ENCODE measurements at regions not wholly inside any gene's neighbourhood (a gene's known extent, or its start where the extent isn't known, plus 50 kb on each side); places are given as distances from the start of the nearest gene placed in this dataset.

DNA sequence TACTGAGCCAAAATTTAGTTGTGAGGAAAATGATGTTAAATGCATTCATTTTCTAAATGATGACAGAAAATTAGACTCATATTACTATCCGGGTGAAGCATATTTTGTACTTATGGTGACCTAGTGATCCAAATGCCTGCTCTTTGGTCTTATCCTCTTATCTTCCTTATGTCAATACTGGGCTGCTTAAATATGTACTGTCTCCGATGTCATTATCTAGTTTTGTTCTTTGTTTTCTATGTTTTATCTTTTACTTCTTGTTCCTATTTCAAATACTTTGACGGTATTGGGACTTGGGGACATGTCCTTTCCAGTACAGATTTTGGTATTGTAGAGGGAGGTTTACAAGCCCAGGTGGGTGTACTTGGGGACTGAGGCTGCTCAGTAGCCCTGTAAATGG lies 124.6 kb upstream of the ESR1 start:
- Histone ChIP-seq H3K4me1 (ENCODE audit: insufficient read depth, poor library complexity, severe bottlenecking) (no peaks in the 10 kb centered on the region), H3K36me3 (ENCODE audit: low read depth) (no peaks in the 10 kb centered on the region), H3K27me3 (ENCODE audit: insufficient read depth, poor library complexity, severe bottlenecking) (no peaks in the 10 kb centered on the region), H3K27ac (ENCODE audit: poor library complexity, severe bottlenecking) (no peak overlapping the region), H3K4me3 (ENCODE audit: severe bottlenecking) (no peak overlapping the region), H3K9me3 (ENCODE audit: severe bottlenecking) (no peaks in the 10 kb centered on the region)
- ATAC-seq (ENCODE audit: low read depth) (no peak), DNase-seq (ENCODE audit: low spot score) (no peak)
- TF ChIP-seq, protein P1, sequence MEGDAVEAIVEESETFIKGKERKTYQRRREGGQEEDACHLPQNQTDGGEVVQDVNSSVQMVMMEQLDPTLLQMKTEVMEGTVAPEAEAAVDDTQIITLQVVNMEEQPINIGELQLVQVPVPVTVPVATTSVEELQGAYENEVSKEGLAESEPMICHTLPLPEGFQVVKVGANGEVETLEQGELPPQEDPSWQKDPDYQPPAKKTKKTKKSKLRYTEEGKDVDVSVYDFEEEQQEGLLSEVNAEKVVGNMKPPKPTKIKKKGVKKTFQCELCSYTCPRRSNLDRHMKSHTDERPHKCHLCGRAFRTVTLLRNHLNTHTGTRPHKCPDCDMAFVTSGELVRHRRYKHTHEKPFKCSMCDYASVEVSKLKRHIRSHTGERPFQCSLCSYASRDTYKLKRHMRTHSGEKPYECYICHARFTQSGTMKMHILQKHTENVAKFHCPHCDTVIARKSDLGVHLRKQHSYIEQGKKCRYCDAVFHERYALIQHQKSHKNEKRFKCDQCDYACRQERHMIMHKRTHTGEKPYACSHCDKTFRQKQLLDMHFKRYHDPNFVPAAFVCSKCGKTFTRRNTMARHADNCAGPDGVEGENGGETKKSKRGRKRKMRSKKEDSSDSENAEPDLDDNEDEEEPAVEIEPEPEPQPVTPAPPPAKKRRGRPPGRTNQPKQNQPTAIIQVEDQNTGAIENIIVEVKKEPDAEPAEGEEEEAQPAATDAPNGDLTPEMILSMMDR (IDR thresholded peaks at IDR 0.05; ENCODE audit: poor library complexity, severe bottlenecking): no peak

DNA sequence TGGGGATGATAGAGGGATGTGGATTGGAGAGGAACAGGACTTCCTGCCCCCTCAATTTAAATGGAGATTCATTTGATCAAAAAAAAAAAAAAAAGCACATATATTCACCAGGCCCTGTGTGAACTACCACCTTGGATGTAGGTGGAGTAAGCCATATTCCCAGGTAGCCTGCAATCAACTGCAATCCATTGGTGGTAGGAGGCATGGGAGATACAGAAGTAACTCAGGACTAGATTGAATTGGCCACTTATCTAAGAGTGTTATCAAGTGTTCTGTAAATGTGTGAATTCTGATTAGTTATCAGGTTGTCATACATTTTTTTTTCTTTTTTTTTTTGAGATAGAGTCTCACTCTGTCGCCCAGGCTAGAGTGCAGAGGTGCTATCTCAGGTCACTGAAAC lies 124.1 kb upstream of the ESR1 start:
- Histone ChIP-seq H3K27me3 (ENCODE audit: insufficient read depth, poor library complexity, severe bottlenecking) (no peaks in the 10 kb centered on the region), H3K4me3 (ENCODE audit: severe bottlenecking) (no peak overlapping the region), H3K27ac (ENCODE audit: poor library complexity, severe bottlenecking) (no peak overlapping the region), H3K36me3 (ENCODE audit: low read depth) (no peaks in the 10 kb centered on the region), H3K4me1 (ENCODE audit: insufficient read depth, poor library complexity, severe bottlenecking) (no peaks in the 10 kb centered on the region), H3K9me3 (ENCODE audit: severe bottlenecking) (no peaks in the 10 kb centered on the region)
- no peak for ATAC-seq (ENCODE audit: low read depth)
- DNase-seq (ENCODE audit: low spot score): no peak
- TF ChIP-seq, protein P1 (IDR thresholded peaks at IDR 0.05; ENCODE audit: poor library complexity, severe bottlenecking): no peak

DNA sequence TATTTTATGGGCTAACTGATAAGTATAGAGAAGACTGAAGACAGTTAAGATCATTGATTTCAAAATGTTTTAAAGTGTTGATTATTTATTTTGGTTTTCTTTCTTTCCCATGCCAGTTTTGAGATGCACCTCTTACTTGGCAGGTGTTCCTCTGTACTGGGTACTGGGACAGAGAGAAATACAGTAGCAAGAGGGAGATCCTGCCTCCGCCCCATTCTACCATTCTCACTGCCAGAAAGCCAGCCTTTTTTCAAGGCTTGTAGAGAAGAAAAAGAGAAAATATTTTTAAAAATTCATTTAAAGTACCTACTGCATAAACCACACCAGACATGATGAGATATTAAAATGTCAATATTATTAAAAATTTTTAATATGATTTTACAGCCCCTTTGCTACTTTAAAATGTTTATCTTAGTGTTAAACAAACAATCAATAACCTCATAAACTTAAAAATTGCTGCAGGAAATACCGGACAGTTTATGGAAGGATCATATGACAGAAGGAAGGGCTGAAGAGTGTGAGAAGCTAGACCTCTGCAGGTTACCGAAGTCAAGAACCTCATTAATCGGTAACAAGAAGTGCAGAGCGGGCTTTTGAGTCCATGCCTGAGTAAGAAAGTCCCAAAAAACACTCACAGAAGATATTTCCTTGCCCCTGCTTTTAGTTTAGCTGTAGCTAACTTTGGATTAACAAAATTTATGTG lies 117.8 kb upstream of the ESR1 start:
- H3K4me1 ChIP-seq (ENCODE audit: insufficient read depth, poor library complexity, severe bottlenecking): no peaks in the 10 kb centered on the region
- H3K9me3 ChIP-seq (ENCODE audit: severe bottlenecking): no peaks in the 10 kb centered on the region
- ATAC-seq (ENCODE audit: low read depth) (no peak), DNase-seq (ENCODE audit: low spot score) (no peak)
- H3K36me3 ChIP-seq (ENCODE audit: low read depth): no peaks in the 10 kb centered on the region
- H3K4me3 ChIP-seq (ENCODE audit: severe bottlenecking): no peak overlapping the region
- H3K27ac ChIP-seq (ENCODE audit: poor library complexity, severe bottlenecking): no peak overlapping the region
- H3K27me3 ChIP-seq (ENCODE audit: insufficient read depth, poor library complexity, severe bottlenecking): no peaks in the 10 kb centered on the region
- TF ChIP-seq, protein P1 (IDR thresholded peaks at IDR 0.05; ENCODE audit: poor library complexity, severe bottlenecking): no peak

DNA sequence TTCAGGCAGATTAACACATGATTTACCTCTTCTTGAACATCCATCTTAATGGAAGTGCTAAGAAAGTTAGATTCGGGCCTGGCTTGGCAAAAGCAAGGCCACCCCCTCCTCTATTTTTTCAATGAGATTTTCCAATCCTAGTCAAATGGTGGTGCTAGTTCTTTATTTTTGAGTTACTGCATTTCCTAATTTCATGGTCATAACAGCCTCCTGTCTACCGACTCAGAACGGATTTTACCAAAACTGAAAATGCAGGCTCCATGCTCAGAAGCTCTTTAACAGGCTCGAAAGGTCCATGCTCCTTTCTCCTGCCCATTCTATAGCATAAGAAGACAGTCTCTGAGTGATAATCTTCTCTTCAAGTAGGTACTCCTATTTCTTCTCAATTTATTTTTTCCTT lies 117.2 kb upstream of the ESR1 start:
- no peak overlapping the region for H3K4me3 ChIP-seq (ENCODE audit: severe bottlenecking)
- peaks cover under 1% of the 10 kb centered on the region for H3K4me1 ChIP-seq (ENCODE audit: insufficient read depth, poor library complexity, severe bottlenecking)
- no peak overlapping the region for H3K27ac ChIP-seq (ENCODE audit: poor library complexity, severe bottlenecking)
- DNase-seq (ENCODE audit: low spot score): no peak
- no peaks in the 10 kb centered on the region for H3K9me3 ChIP-seq (ENCODE audit: severe bottlenecking)
- no peaks in the 10 kb centered on the region for H3K27me3 ChIP-seq (ENCODE audit: insufficient read depth, poor library complexity, severe bottlenecking)
- no peaks in the 10 kb centered on the region for H3K36me3 ChIP-seq (ENCODE audit: low read depth)
- no peak for ATAC-seq (ENCODE audit: low read depth)
- TF ChIP-seq, protein P1 (IDR thresholded peaks at IDR 0.05; ENCODE audit: poor library complexity, severe bottlenecking): peak; percentile 16

DNA sequence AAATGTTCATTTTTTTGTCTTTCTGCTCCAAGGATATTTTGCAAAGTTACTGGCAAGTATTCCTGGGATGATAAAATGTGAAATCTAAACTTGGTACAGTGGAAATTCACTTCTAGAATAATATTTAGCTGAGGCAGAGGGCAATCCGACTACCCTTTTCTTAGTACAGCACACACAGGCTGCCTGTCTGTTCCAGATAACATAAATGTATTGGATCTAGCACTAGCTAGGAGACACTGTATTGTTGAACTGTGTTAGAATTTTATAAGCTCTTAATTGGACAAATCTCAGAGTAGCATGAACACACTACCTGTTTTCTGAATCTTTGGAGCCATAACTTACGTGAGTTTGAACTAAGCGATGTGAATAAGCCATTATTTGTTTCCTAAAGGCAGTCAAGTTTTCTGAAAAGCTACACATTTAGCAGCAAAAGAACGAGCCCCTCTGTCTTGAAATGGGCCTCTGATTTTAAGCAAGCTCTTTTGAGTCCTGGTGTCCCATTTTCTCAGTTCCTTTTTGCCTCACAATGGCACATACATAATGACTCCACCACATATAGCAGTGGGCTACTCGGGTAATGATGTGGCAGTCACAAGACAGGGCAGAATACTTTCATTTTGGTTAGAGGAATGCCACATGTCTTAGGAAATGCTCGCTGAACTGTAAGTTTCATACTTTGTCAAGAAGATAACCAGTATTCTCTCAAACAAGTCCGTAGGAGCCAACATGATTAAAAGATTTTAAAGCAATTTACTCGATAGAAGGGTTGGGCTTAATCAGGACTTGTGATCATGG lies 116.5 kb upstream of the ESR1 start:
- DNase-seq (ENCODE audit: low spot score) (no peak), ATAC-seq (ENCODE audit: low read depth) (no peak)
- Histone ChIP-seq H3K9me3 (ENCODE audit: severe bottlenecking) (no peaks in the 10 kb centered on the region), H3K27me3 (ENCODE audit: insufficient read depth, poor library complexity, severe bottlenecking) (no peaks in the 10 kb centered on the region), H3K36me3 (ENCODE audit: low read depth) (no peaks in the 10 kb centered on the region), H3K4me1 (ENCODE audit: insufficient read depth, poor library complexity, severe bottlenecking) (peaks cover 3% of the 10 kb centered on the region), H3K4me3 (ENCODE audit: severe bottlenecking) (no peak overlapping the region), H3K27ac (ENCODE audit: poor library complexity, severe bottlenecking) (no peak overlapping the region)
- TF ChIP-seq, protein P1 (IDR thresholded peaks at IDR 0.05; ENCODE audit: poor library complexity, severe bottlenecking): no peak

Data from RWPE2 (cell line).